ENCODE measurements at regions not wholly inside any gene's neighbourhood (a gene's known extent, or its start where the extent isn't known, plus 50 kb on each side); places are given as distances from the start of the nearest gene placed in this dataset.
"Not testable (repeated sequence)": the region's sequence is repeated elsewhere in the genome, so short reads cannot be mapped to it uniquely, and the experiment has no call there.

DNA sequence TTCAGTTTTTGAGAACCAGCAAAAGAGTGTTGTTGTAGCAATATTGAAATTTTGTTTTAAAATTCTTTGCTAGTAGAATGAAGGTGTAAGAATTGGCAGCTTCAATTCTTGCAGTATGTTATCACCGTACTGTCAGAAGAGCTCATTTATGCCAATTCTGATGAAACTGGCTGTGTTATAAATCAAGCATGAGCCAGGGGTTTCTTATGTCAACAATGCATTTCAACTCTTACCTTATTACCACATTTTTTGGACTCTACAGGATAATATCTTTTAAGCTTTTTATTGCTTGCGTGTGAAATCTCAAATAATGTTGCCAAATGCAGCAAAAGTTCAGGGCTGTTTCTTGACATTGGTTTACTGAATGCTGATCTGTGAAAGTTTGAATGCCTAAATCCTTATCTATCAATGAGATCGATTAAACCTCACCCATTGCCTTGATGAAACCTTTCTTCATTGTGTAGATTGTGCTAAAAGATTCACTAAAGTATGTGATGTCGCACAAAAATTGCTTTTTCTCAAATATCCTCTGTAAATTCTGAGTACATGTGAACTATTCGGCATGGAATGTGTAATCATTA lies 1389.3 kb upstream of the ZEB2 start:
- no peak for DNase-seq (ENCODE audit: low read depth)

DNA sequence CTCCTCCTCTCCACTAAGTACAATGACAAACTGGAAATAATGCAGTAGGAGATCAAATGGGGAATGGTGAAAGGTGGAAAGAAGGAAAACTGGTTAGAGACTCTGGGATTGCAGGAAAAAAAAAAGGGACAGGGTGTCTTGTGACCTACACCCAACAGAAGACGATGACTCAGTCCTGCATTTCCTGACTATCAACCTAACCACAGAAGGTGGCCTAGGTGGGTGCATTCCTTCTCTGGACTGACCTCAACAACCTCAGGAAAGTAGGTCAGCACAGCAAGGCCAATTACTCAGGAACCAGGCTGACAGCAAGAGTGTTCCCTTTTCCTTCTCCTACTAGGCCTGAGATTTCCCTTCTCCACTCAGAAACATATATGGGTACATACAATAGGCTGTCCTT lies 1386.4 kb upstream of the ZEB2 start:
- no peak for DNase-seq (ENCODE audit: low read depth)

DNA sequence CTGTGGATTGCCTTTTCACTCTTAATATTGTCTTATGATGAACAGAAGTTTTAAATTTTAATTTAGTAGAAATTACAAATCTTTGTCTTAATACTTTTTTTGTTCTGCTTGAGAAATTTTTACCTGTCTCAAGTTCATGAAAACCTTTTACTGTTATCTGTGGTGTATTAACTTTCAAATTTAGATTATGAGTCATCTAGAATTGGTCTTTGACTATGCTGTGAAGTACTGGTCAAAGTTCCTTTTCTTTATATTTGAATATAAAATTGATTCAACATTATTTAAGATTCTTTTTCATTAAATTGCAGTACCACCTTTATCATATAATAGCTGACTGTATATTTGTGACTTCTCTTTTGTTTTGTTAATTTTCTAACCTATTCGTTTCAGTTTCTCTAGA lies 1385.5 kb upstream of the ZEB2 start:
- DNase-seq (ENCODE audit: low read depth), result no peak

DNA sequence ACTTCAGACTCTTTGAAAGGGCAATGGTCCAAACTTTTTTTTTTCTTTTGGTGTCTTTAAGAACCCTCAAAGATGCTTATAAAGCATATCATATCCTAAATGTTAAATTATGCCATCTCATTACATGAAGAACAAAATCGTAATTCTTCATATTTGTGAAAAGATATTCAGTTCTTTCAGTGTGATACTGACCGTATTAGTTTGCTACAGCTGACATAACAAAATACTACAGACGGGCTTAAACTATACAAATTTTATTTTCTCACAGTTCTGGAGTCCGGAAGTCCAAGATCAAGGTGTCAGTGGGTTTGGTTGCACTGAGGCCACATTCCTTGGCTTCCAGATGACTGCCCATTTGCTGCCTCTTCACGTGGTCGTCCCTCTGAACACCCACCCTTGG lies 1377.2 kb upstream of the ZEB2 start:
- no peak for DNase-seq (ENCODE audit: low read depth)

DNA sequence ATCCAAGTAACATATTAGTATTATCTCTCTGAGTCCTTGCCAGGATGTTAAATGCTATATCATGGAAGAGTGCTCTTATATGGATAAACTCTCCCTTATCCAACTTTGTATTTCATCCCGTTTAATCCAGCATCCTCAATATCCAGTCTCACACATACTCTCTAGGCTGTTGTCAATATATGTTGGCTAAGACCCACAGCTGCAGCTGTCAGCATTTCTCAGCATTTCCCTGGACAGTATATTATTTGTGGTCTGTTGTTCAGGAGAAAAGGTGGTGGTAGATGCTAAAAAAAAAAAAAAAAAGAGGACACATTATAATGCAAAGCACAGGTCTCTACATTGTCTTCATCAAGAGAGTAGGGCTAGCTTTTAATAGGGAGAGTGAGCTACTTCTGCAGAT lies 1368.0 kb upstream of the ZEB2 start:
- no peak for DNase-seq (ENCODE audit: low read depth)

DNA sequence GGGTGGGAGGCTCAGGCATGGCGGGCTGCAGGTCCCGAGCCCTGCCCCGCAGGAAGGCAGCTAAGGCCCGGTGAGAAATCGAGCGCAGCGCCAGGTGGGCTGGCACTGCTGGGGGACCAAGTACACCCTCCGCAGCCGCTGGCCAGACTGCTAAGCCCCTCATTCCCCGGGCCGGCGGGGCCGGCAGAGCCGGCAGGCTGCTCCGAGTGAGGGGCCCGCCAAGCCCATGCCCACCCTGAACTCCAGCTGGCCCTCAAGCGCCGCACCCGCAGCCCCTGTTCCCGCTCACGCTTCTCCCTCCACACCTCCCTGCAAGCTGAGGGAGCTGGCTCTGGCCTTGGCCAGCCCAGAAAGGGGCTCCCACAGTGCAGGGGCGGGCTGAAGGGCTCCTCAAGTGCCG lies 1361.1 kb upstream of the ZEB2 start:
- DNase-seq (ENCODE audit: low read depth), result not testable (repeated sequence)

DNA sequence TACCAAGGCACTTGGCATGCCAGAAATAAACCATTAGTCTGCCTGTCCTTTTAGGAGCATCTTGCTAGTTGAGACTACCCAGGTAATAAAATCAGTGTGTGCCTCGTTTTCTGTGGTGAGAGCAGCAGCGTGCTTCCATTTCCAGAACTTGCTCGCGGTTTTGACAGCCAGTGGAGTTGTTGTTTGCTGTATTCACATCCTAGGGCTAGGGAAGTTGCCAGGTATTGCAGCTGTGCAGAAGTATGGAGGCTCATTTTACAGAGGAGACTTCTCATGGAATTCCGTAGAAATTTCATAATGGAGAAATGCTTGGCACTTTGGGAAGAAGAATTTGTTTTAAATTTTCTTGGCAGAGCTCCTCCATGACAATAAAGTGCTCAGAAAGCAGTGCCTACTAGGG lies 1355.1 kb upstream of the ZEB2 start:
- DNase-seq (ENCODE audit: low read depth), result no peak

DNA sequence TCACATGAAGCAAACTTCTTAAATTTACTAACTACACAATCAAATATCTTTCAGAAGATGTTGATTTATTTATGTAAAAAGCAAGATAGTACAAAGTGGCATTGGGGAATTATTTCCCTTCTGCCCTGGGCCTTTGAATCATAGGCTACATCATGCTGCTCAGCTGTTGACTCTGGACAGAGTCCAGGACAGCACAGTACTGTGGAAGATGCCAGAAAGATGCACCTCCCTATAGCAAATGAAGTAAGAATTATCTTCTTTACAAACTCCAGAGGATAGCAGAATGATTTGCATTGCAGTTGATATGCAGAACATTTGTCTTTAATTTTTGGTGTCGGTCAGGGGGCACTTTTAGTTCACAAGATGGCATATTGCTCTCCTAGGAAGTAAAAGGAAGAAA lies 1354.5 kb upstream of the ZEB2 start:
- DNase-seq (ENCODE audit: low read depth), result peak; percentile 19

DNA sequence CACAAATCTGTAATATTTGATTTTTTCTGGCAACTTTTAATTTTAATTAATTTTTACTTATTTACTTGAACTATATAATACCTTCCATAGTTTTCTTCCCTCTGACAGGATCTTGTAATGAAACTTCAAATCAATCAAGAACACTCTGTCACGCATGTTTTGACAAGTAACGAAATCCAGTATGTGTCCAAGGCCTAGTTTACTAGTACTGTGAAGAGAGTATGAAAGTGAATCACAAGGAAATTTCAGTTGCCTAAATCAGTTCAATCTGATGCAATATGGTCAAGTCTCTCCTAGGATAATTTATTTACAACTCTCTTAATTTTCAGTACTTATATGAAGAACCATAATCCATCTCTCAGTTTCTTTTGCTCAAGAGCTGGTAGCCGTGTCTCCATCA lies 1344.6 kb upstream of the ZEB2 start:
- DNase-seq (ENCODE audit: low read depth), result no peak

DNA sequence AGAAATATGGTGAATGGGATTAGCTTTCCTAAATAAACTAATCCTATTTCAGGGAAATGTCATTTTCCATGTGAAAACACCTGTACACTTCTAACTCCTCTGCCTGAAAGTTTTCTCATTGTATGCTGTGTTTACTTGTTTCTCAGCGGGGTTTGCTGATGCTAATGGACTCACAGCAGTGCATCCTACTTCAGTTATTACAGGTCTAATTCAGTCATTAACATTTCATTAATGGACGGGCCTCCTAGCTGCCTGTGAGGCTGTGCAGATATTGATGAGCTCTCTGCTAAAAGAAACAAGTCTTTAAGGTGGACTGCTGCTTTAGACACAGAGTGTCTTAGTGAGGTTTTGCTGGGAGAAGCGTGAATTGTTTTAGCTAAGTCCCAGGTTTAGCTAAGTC lies 1342.0 kb upstream of the ZEB2 start:
- DNase-seq (ENCODE audit: low read depth), result no peak

DNA sequence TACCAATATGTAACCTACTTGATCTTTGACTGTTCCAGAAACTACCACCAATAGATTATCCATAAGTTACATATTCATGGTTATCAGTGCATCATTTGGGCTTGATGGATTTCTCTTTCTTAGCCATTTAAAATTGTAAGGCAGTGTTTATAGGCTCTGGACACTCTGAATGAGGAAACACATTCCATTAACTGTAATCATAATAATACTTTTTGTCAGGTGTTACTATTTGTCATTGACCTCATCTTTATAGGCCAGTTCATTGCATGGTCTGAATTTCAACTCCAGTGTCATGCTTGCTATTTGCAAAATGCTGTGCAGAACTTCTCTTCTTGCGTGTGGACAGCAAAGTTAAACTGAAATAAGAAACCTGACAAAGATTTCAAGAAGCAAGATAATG lies 1340.2 kb upstream of the ZEB2 start:
- no peak for DNase-seq (ENCODE audit: low read depth)

DNA sequence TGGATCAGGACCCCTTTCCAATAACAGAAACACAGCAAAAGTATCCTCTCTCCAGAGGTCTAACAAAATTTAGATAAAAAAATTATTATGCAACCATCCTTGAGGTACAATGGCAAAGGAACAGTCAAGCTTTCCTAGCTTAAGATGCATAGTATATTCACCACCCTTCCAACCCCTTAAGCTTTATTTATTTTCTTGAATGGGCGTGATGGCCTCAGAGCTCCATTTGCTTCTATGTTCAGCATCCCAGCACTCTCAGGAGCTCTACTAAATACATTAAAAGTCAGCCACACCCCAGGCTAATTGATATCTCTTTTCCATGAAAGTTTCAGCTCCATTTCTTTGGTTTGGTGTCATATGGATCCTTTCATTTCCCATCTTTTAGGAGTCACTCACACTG lies 1335.2 kb upstream of the ZEB2 start:
- DNase-seq (ENCODE audit: low read depth), result no peak

DNA sequence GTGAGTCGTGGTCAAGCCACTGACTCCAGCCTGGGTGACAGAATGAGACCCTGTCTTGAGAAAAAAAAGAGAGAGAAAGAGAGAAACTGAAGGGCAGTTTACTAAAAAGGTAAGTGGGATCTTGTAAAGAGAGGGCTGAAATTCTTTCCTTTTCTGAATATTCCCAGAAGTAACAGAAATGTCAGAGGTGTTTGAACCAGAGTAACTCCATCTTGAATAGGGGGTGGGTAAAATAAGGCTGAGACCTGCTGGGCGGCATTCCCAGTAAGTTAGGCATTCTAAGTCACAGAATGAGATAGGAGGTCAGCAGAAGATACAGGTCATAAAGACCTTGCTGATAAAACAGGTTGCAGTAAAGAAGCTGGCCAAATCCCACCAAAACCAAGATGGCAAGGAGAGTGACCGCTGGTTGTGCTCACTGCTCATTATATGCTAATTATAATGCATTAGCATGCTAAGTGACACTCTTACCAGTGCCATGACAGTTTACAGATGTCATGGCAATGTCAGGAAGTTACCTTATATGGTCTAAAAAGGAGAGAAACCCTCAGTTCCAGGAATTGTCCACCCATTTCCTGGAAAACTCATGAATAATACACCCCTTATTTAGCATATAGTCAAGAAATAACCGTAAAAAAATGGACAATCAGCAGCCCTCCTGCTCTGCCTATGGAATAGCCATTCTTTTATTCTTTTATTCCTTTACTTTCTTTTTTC lies 1334.3 kb upstream of the ZEB2 start:
- no peak for DNase-seq (ENCODE audit: low read depth)

DNA sequence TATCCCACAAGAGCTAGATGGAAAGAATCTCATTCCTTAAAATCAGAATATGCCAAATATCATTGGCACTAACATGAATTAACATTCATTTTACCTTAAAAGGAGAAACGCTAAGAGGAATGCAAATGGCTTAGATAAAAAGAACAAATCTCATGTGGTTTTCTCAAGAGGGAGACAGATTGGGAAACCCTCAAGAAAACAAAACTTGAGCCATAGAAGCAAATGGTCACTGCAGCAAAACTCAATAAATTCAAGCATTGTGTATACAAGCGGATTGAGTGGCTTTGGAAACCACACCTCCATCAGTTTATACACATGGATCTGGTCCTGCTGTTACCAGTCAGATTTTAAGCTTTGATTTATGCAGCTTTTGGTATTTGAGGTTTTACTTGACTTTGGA lies 1331.8 kb upstream of the ZEB2 start:
- no peak for DNase-seq (ENCODE audit: low read depth)

DNA sequence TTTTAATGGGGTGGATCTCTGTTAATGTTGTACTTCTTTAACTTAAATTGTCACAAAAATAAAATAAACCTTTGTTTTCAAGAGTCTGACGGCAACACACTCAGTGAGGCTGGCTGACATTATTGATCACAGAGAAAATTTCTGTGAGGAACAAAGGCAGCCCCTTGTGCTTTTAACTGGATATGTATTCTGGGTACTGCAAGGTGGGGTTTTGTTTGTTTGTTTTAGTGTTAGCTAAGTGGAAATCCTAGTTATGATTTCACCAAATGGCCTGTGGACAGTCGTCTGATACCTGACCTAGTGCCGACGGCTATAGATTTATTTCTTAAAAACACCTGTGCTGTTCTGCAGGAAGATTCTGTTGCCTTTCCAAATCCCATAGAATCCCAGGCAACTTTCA lies 1329.5 kb upstream of the ZEB2 start:
- DNase-seq (ENCODE audit: low read depth), result no peak

DNA sequence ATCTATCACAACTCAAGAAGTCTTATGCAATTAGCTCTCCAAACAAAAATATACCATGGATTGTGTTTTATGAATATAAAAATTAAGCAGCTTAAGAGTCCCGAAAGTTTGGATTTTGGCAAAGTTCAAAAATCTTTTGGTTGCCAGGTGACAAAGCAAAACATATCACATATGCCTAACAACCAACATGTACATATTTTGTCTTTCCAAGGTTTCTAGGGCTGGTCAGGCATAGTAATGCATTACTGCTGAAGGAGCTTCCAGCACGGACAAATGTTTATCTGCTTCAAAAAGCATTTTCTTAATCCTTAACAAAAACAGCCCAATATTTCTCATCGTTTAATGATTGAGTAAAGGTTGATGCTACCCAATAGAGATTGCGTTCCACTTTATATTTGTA lies 1327.1 kb upstream of the ZEB2 start:
- DNase-seq (ENCODE audit: low read depth), result no peak

DNA sequence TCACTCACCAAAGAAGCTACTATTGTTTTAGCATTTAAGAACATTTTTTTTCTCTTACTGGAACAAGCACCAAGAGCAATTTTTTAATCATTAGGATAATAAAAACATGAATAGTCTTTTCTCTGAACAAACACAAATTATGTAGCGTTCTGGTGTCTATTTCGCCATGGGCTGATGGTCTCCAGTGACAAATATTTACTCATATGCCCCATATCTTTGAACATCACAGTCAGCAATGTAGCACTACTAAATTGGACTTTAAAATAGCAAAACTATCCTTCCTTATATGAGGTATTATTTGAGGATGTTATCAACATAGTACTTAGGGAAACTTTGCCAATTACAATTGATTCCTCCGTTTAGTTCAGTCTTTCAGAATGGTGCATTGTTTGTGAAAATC lies 1326.0 kb upstream of the ZEB2 start:
- DNase-seq (ENCODE audit: low read depth), result no peak

DNA sequence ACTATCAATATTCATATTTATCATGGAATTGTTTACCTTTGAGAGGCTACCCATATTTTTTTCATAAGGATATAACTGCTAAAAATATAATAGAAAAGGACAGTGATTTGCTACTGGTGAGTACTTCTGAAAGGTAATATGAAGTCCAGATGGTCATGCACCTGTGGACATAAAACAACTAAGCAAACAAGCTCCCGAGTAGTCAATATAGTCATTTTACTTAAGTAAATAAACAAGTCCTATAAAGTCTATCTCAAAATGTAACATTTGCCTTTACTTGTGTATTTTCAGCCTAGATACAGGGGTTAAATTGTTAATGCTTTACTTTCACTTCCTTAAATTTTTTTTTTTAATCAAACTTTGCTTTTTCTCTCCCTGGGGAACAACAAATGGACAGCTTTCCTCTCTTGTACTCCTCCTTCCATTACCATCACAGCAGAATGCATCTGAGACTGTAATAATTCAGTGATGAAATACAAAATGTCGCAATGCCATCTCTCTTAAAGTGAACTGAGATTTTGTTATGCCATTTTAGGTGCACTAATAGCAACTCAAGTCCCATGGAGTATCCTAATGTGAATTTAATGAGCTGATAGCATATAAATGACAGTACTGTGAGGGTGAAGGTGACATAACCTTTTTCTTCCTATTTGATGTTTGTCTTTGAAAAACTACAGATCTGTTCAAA lies 1325.4 kb upstream of the ZEB2 start:
- no peak for DNase-seq (ENCODE audit: low read depth)

DNA sequence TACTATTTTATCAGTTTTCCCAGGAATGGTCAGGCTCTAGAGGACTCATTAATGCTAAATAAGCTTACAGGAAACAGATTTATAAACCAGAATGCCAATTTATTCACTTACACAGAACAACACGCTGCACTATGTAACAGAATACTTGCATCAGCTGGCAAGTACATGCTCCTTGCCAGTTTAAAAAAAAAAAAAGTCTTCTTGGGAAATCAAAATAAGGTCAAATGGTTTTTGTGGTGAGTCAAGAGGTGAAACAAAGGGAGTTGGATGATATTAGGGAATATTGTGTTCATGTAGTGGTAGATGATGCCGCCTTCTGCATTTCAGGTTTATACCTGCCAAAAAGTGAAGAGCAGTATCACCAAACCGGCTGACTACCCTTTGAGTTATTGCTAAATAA lies 1322.1 kb upstream of the ZEB2 start:
- no peak for DNase-seq (ENCODE audit: low read depth)

DNA sequence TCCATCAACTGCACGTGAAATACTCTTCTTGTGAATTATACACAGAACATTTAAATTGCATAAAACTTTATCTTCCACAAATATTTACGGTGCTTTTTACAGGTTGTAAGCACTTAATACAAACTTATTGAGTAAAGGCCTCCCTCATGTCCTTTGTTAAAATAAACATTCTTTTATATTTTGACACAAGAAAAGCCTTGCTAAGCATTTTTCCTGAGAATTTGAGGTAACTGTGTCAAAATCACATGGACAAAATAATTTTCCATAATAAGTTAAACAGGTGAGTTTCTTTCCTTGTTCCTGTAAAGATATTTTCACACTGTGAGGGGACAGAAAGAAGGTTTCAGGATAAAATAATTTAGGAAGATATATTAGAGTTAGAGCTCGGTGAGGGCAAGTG lies 1317.1 kb upstream of the ZEB2 start:
- DNase-seq (ENCODE audit: low read depth), result no peak

DNA sequence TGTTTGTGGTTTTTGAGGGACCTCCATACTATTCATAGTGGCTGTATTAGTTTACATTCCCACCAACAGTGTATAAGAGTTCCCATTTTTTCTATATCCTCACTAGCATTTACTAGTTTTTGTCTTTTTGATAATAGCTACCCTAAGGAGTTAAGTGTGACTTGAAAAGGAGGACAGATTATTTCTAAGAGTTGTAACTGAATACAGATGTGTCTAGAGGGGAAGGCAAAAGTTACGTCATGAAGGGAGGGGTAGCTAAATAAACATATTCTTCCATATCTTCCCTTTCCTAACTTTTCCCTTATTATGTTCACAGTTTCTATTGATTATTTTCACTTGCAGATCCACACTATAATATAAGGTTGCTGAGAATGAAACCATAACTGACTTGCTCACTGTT lies 1315.7 kb upstream of the ZEB2 start:
- no peak for DNase-seq (ENCODE audit: low read depth)

DNA sequence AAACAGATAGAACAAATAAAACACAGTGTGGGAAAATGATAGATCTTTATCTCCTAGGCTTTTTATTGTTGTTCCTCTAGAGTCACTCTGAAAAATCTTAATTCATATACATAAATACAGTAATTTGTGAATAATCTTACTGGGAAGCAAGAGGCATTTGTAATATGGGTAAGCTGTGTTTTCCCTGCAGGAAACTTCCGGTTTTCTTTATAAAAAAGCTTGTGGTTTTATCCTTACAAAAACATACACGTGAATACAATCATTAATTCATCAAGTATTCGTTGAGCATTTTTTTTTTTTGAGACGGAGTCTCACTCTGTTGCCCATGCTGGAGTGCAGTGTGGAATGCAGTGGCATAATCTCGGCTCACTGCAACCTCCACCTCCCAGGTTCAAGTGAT lies 1312.8 kb upstream of the ZEB2 start:
- no peak for DNase-seq (ENCODE audit: low read depth)

DNA sequence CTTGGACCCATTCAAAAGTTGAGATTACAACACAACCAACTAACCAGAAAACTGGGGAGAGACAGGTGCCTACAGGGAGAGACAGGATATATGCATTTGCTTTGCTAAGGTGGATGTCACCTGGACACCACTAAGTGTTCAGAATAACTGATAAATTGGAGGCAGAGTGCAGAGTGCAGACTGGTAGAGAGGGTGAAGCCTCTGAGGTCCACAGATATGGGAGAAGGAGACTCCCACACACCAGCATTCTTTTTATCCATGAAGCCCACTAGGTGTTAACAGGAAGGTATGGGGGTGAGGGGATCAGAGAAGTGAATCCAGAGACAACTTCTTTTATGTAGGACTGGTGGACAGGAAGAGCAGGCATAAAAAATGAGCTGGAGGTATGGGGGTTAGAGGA lies 1310.0 kb upstream of the ZEB2 start:
- no peak for DNase-seq (ENCODE audit: low read depth)

DNA sequence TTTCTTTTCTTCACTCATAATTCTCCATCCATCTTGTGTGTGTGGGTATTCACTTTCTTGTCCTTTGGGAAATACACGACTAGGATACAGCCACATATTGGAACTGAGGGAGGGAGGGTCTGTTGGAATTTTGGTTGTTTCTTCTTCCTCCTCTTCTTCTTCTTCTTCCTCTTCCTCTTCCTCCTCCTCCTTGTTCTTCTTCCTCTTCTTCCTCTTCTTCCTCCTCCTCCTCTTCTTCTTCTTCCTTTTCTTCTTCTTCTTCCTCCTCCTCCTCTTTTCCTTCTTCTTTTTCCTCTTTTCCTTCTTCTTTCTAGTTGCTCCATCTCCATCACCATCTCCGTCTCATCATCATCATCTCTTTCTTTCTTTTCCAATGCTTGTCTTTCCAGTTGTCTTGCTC lies 1307.3 kb upstream of the ZEB2 start:
- DNase-seq (ENCODE audit: low read depth), result no peak
